CD14-positive monocyte (primary cell): ENCODE measurements at regions not wholly inside any gene's neighbourhood (a gene's known extent, or its start where the extent isn't known, plus 50 kb on each side); places are given as distances from the start of the nearest gene placed in this dataset.

Source experiments
- DNase-seq, 3 donors: peaks; one replicate each; pipeline ENCODE4 v3.0.0-alpha.2; 2011 to 2022
- H2AFZ ChIP-seq: 2 replicates; pipeline ENCODE4 v1.6.0; 2012; ENCODE audit warnings: mild to moderate bottlenecking, low read depth, low read length, inconsistent platforms; ENCODE audit not compliant: insufficient read depth, poor library complexity, severe bottlenecking
- H3K27ac ChIP-seq, 2 donors: 1 replicate in 1 of 2; 2 replicates in 1 of 2; pipeline ENCODE4 v1.5.1; 2012 to 2013; ENCODE audit warnings: low read length in 2 of 2, control low read depth in 1 of 2, inconsistent platforms in 1 of 2, low read depth in 1 of 2, mild to moderate bottlenecking in 1 of 2
- H3K27me3 ChIP-seq, 2 donors: one replicate each; pipeline versions ENCODE4 v1.6.0 to v1.6.1; 2011 to 2013; ENCODE audit warnings: low read length in 2 of 2; ENCODE audit not compliant: control insufficient read depth in 2 of 2, insufficient read depth in 2 of 2
- H3K36me3 ChIP-seq, 2 donors: replicated peaks in 1 of 2; 1 replicate in 1 of 2; 2 replicates in 1 of 2; pipeline versions ENCODE4 v1.5.1 to v1.6.1; 2012 to 2013; ENCODE audit warnings: low read length in 2 of 2, control low read depth in 1 of 2, inconsistent platforms in 1 of 2, mild to moderate bottlenecking in 1 of 2; ENCODE audit not compliant: insufficient read depth in 2 of 2, control insufficient read depth in 1 of 2
- H3K4me1 ChIP-seq, 2 donors: 1 replicate in 1 of 2; 2 replicates in 1 of 2; pipeline versions ENCODE4 v1.5.1 to v1.6.1; 2012 to 2013; ENCODE audit warnings: low read length in 2 of 2, control low read depth in 1 of 2, inconsistent platforms in 1 of 2, mild to moderate bottlenecking in 1 of 2, moderate library complexity in 1 of 2; ENCODE audit not compliant: insufficient read depth in 2 of 2, control insufficient read depth in 1 of 2
- H3K4me2 ChIP-seq: replicated peaks from 2 replicates; pipeline ENCODE3; 2012; ENCODE audit warnings: low read length, moderate library complexity, mild to moderate bottlenecking; ENCODE audit not compliant: poor library complexity, severe bottlenecking; ENCODE audit errors: extremely low read depth
- H3K4me3 ChIP-seq, 3 experiments: fragments of 200-600 bp in 1 of 3; sonication (generic) in 1 of 3; replicated peaks in 1 of 3; 1 replicate in 2 of 3; 2 replicates in 1 of 3; pipeline ENCODE4 v1.5.1; 2011 to 2013; ENCODE audit warnings: low read length in 3 of 3, mild to moderate bottlenecking in 3 of 3, control low read depth in 2 of 3, low read depth in 2 of 3, inconsistent platforms in 1 of 3, moderate library complexity in 1 of 3
- H3K79me2 ChIP-seq: 2 replicates; pipeline ENCODE4 v1.6.0; 2012; ENCODE audit warnings: mild to moderate bottlenecking, control low read depth, inconsistent platforms, low read length, moderate library complexity; ENCODE audit not compliant: insufficient read depth
- H3K9ac ChIP-seq: 2 replicates; pipeline ENCODE4 v1.6.0; 2017; ENCODE audit warnings: low read length, mild to moderate bottlenecking; ENCODE audit not compliant: insufficient read depth, poor library complexity, severe bottlenecking
- H3K9me3 ChIP-seq, 2 donors: replicated peaks in 1 of 2; 1 replicate in 1 of 2; 2 replicates in 1 of 2; pipeline versions ENCODE4 v1.5.1 to v1.6.1; 2012 to 2013; ENCODE audit warnings: low read length in 2 of 2, control low read depth in 1 of 2; ENCODE audit not compliant: control insufficient read depth in 1 of 2, insufficient read depth in 1 of 2
- H4K20me1 ChIP-seq: 2 replicates; pipeline ENCODE4 v1.6.0; 2012; ENCODE audit warnings: mild to moderate bottlenecking, low read length, control low read depth, moderate library complexity; ENCODE audit not compliant: insufficient read depth
- H3K27ac Mint-ChIP-seq, 7 donors: one replicate each; pipeline ENCODE4 v1.8.0; 2020; ENCODE audit warnings: mild to moderate bottlenecking in 7 of 7, mixed read lengths in 7 of 7, moderate library complexity in 6 of 7, inconsistent platforms in 2 of 7
- H3K27me3 Mint-ChIP-seq, 3 donors: one replicate each; pipeline ENCODE4 v1.8.0; 2021 to 2022; ENCODE audit warnings: low read depth in 3 of 3, mild to moderate bottlenecking in 3 of 3, mixed read lengths in 3 of 3, moderate library complexity in 3 of 3, inconsistent platforms in 1 of 3
- H3K36me3 Mint-ChIP-seq, 2 donors: one replicate each; pipeline ENCODE4 v1.8.0; 2020; ENCODE audit warnings: mixed read lengths in 2 of 2, inconsistent platforms in 1 of 2, mild to moderate bottlenecking in 1 of 2
- H3K4me1 Mint-ChIP-seq: one replicate; pipeline ENCODE4 v1.8.0; 2020; ENCODE audit warnings: mild to moderate bottlenecking, mixed read lengths
- H3K4me3 Mint-ChIP-seq, 2 donors: one replicate each; pipeline ENCODE4 v1.8.0; 2020; ENCODE audit warnings: mild to moderate bottlenecking in 2 of 2, mixed read lengths in 2 of 2, moderate library complexity in 1 of 2
- H3K9me3 Mint-ChIP-seq, 7 donors: one replicate each; pipeline ENCODE4 v1.8.0; 2020 to 2022; ENCODE audit warnings: mixed read lengths in 7 of 7, mild to moderate bottlenecking in 6 of 7, moderate library complexity in 6 of 7, inconsistent platforms in 2 of 7
- CTCF ChIP-seq: fragments of 200-600 bp; IDR thresholded peaks from one replicate; pipeline ENCODE4 v1.8.0; 2022; ENCODE audit warnings: antibody characterized with exemption, mild to moderate bottlenecking
- WGBS: methylation state at CpG from one replicate; pipeline ENCODE4 v1.1.5; 2013; ENCODE audit warnings: missing lambda C conversion rate; ENCODE audit not compliant: insufficient coverage; 5-methylcytosine and 5-hydroxymethylcytosine counted together
- intact Hi-C, 2 donors: fragments of 100-400 bp; cut with micrococcal nuclease; formaldehyde crosslinking; loops; one replicate each; pipeline versions ENCODE4 v1.15.0 to v1.15.1; 2023

- Histone ChIP-seq H3K4me2 (no peak overlapping the region), H3K36me3 (no peaks in the 10 kb centered on the region), H2AFZ (no peak overlapping the region), H3K27ac (no peak overlapping the region), H4K20me1 (no peaks in the 10 kb centered on the region), H3K4me1 (no peaks in the 10 kb centered on the region), H3K27me3 (no peaks in the 10 kb centered on the region), H3K9ac (no peak overlapping the region), H3K4me3 (no peak overlapping the region), H3K79me2 (no peaks in the 10 kb centered on the region), H3K9me3 (no peaks in the 10 kb centered on the region)
- H3K27me3 Mint-ChIP-seq: peaks cover 11 to 13% (median 12%) of the 10 kb centered on the region in 3 donors
- H3K4me3 Mint-ChIP-seq: no peak overlapping the region
- no peaks in the 10 kb centered on the region for H3K9me3 Mint-ChIP-seq
- no peaks in the 10 kb centered on the region for H3K4me1 Mint-ChIP-seq
- H3K27ac Mint-ChIP-seq: no peak overlapping the region
- TF ChIP-seq CTCF: no peak
- intact Hi-C loops: no loop called here
- no peak for DNase-seq
- H3K36me3 Mint-ChIP-seq: no peaks in the 10 kb centered on the region
- 83% methylated on average over 2 of the region's 4 CpGs for WGBS
These were observed 49.9 kb upstream of the SLC6A11 start for GRCh38 chr3:10766049-10766705.
